GM21381 (cell line): ENCODE measurements at regions not wholly inside any gene's neighbourhood (a gene's known extent, or its start where the extent isn't known, plus 50 kb on each side); places are given as distances from the start of the nearest gene placed in this dataset.
"Not testable (repeated sequence)": the region's sequence is repeated elsewhere in the genome, so short reads cannot be mapped to it uniquely, and the experiment has no call there.

Experiments used
- ATAC-seq: cut with Tn5 transposase; IDR thresholded peaks from one replicate; pipeline ENCODE4 v1.9.1; 2021; ENCODE audit warnings: mild to moderate bottlenecking, moderate library complexity; ENCODE audit not compliant: unreplicated experiment

- no peak for ATAC-seq
Measured at GRCh38 chr7:50856806-50857205, 74.1 kb upstream of the GRB10 start.

- no peak for ATAC-seq
Measured at GRCh38 chr7:50856231-50856630, 73.5 kb upstream of the GRB10 start.

- ATAC-seq, result no peak
Measured at GRCh38 chr7:50855526-50855925, 72.8 kb upstream of the GRB10 start.

- ATAC-seq, result no peak
Measured at GRCh38 chr7:50854831-50855230, 72.1 kb upstream of the GRB10 start.

- ATAC-seq, result no peak
Measured at GRCh38 chr7:50854247-50854646, 71.6 kb upstream of the GRB10 start.

GRCh38 chr7:50853311-50853710, 70.6 kb upstream of the GRB10 start:
- no peak for ATAC-seq

GRCh38 chr7:50852901-50853300, 70.2 kb upstream of the GRB10 start:
- no peak for ATAC-seq

- ATAC-seq, result no peak
Measured at GRCh38 chr7:50851891-50852290, 69.2 kb upstream of the GRB10 start.

- no peak for ATAC-seq
Measured at GRCh38 chr7:50851451-50851850, 68.8 kb upstream of the GRB10 start.

- ATAC-seq, result no peak
Measured at GRCh38 chr7:50849991-50850390, 67.3 kb upstream of the GRB10 start.

GRCh38 chr7:50848203-50848602, 65.5 kb upstream of the GRB10 start:
- no peak for ATAC-seq

GRCh38 chr7:50844861-50845260, 62.2 kb upstream of the GRB10 start:
- not testable (repeated sequence) for ATAC-seq

- ATAC-seq, result no peak
Measured at GRCh38 chr7:50842041-50842440, 59.3 kb upstream of the GRB10 start.

- ATAC-seq, result no peak
Measured at GRCh38 chr7:50838675-50839377, 56.1 kb upstream of the GRB10 start.

- ATAC-seq, result no peak
Measured at GRCh38 chr7:50837965-50838364, 55.3 kb upstream of the GRB10 start.

- ATAC-seq, result no peak
Measured at GRCh38 chr7:50836646-50837045, 54.0 kb upstream of the GRB10 start.

- ATAC-seq, result no peak
Measured at GRCh38 chr7:50835156-50835555, 52.5 kb upstream of the GRB10 start.

- ATAC-seq, result no peak
Measured at GRCh38 chr7:50834679-50835078, 52.0 kb upstream of the GRB10 start.

- ATAC-seq, result no peak
Measured at GRCh38 chr7:50834031-50834535, 51.4 kb upstream of the GRB10 start.

GRCh38 chr7:50832744-50833143, 50.0 kb upstream of the GRB10 start:
- no peak for ATAC-seq
